A549 (cell line): ENCODE measurements at regions not wholly inside any gene's neighbourhood (a gene's known extent, or its start where the extent isn't known, plus 50 kb on each side); places are given as distances from the start of the nearest gene placed in this dataset.
"Not testable (repeated sequence)": the region's sequence is repeated elsewhere in the genome, so short reads cannot be mapped to it uniquely, and the experiment has no call there.

Source experiments
- NPAS2 ChIP-seq: fragments of 250-450 bp; sonication (Bioruptor Pico); IDR thresholded peaks from 2 replicates; pipeline ENCODE4 v1.8.0; 2022; ENCODE audit warnings: mild to moderate bottlenecking, moderate library complexity, borderline replicate concordance
- NR3C1 ChIP-seq: fragments of >200 bp; sonication (Bioruptor Twin); formaldehyde crosslinking; IDR thresholded peaks from 3 replicates; pipeline ENCODE4 v1.6.1; 2017
- TF ChIP-seq, protein P1 (sequence below): fragments of >200 bp; sonication (Bioruptor Twin); formaldehyde crosslinking; IDR thresholded peaks from 3 replicates; pipeline ENCODE4 v1.5.1; 2016

DNA sequence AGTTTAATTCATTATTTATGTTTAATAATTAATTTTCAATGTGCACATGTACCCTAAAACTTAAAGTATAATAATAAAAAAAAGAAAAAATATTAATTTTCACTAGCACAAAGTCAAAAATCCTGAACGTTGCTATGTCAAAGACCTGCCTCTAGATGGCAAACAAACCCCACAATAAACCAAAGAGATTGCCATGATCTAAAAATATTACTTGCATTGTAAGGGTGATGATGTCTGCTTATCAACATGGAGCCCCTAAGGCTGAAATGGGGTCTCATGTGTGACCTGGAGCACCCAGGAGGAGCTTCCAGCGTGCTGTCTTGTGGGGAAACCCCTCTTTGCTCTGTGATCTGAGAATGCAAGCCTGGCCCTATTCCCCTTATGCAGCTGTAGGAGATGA is 1259.3 kb downstream of the RPIA start:
- TF ChIP-seq NPAS2 (CRISPR knock-in tag); NR3C1: not testable (repeated sequence)
- TF ChIP-seq, protein P1, sequence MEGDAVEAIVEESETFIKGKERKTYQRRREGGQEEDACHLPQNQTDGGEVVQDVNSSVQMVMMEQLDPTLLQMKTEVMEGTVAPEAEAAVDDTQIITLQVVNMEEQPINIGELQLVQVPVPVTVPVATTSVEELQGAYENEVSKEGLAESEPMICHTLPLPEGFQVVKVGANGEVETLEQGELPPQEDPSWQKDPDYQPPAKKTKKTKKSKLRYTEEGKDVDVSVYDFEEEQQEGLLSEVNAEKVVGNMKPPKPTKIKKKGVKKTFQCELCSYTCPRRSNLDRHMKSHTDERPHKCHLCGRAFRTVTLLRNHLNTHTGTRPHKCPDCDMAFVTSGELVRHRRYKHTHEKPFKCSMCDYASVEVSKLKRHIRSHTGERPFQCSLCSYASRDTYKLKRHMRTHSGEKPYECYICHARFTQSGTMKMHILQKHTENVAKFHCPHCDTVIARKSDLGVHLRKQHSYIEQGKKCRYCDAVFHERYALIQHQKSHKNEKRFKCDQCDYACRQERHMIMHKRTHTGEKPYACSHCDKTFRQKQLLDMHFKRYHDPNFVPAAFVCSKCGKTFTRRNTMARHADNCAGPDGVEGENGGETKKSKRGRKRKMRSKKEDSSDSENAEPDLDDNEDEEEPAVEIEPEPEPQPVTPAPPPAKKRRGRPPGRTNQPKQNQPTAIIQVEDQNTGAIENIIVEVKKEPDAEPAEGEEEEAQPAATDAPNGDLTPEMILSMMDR: not testable (repeated sequence)
